Stimulated activated CD4-positive, alpha-beta T cell treated with anti-CD3 and anti-CD28 coated beads, Interleukin-4, amount 100 ng/mL, for 24 hours (primary cell): ENCODE measurements at regions not wholly inside any gene's neighbourhood (a gene's known extent, or its start where the extent isn't known, plus 50 kb on each side); places are given as distances from the start of the nearest gene placed in this dataset.
"Not testable (repeated sequence)": the region's sequence is repeated elsewhere in the genome, so short reads cannot be mapped to it uniquely, and the experiment has no call there.

Experiments used
- DNase-seq: peaks from one replicate; pipeline ENCODE4 v3.0.0-alpha.2; 2020

GRCh38 chr7:106713452-106713851, 52.5 kb upstream of the CCDC71L start:
- DNase-seq: not testable (repeated sequence)

DNA sequence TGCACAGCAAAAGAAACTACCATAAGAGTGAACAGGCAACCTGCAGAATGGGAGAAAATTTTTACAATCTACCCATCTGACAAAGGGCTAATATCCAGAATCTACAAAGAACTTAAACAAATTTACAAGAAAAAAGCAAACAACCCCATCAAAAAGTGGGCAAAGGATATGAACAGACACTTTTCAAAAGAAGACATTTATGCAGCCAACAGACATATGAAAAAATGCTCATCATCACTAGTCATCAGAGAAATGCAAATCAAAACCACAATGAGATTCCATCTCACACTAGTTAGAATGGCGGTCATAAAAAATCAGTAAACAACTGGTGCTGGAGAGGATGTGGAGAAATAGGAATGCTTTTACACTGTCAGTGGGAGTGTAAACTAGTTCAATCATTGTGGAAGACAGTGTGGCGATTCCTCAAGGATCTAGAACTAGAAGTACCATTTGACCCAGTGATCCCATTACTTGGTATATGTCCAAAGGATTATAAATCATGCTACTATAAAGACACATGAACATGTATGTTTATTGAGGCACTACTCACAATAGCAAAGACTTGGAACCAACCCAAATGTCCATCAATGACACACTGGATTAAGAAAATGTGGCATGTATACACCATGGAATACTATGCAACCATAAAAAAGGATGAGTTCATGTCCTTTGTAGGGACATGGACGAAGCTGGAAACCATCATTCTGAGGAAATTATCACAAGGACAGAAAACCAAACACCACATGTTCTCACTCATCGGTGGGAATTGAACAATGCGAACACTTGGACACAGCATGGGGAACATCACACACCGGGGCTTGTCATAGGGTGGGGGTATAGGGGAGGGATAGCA, 53.9 kb upstream of the CCDC71L start:
- not testable (repeated sequence) for DNase-seq

DNA sequence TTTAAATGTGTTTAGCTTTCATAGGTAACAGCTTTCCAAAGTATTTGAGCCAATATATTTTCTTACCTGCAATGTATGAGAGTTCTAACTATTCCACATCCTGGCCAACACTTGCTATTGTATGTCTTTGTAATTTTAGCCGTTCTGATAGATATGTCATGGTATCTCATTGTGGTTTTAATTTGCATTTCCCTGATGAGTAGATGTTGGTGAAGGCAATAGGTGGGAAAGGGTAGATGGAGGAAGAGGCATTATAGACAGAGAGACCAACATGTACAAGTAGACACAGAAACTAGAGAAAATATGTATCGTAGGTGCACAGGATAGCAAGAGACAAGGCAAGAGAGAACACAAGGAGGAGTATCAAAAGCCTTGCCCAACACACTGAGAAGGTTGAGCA, 54.8 kb upstream of the CCDC71L start:
- DNase-seq: no peak

- DNase-seq: no peak
These were observed 56.4 kb upstream of the CCDC71L start for GRCh38 chr7:106717254-106717954.

DNA sequence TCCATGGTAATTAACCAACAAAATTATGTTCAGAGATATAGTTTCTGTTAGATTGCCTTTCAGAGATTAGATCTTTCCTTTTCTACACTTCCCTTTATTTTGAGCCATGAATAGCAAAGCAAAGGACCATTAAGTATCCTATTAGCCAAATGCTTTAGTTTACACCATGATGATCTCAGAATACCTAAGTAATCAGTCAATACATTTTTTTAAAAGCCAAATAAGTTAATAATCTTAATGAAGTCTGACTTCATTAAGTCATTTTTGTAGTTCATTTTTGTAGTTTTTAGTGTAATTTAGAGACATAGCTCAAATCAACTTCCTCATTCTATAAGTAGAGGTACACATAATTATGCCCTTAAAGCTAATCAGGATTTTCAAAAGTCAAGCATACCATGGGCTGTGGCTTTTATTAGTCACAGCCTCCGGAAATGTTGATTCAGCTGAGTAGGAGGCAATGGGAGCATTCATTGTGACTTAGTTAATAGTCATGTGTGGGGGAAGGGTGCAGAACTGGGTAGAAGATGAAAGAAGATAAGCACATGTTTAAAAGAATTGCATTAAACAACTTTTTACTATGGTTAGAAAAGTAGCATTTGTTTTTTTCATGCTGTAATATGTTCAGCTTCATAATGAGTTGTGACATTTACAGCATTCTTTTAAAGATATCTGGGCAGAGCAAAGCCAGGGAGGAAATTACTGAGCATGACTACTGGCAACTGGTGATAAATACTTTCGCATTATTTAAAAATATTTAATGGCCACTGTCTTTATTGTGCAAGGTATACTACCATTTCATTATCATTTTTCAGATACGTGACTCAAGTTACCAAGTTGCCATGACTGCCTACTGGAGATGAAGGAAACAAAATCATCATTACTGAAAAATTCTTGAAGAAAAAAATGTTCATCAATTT, 57.3 kb upstream of the CCDC71L start:
- DNase-seq: peak; percentile 92

DNA sequence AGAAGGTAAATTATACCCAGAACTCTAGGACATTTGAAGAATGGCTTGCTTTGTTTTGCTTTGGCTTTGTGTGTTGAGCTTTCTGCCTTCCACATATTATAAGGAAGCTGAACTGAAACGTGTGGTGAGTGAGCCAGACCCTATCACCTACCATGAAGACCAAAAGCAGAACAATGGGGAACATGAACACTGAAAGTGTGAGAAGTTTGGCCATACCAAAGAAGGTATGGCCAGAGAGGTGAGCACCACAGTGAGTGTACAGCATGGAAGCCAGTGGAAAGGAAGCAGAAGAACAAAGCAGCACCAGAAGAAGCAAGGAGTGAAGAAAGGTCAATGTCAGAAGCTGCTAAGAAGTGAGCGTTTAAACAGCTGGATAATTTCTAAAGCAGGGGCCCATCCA, 59.7 kb upstream of the CCDC71L start:
- no peak for DNase-seq

- DNase-seq: no peak
These were observed 61.1 kb upstream of the CCDC71L start for GRCh38 chr7:106721816-106722785.

DNA sequence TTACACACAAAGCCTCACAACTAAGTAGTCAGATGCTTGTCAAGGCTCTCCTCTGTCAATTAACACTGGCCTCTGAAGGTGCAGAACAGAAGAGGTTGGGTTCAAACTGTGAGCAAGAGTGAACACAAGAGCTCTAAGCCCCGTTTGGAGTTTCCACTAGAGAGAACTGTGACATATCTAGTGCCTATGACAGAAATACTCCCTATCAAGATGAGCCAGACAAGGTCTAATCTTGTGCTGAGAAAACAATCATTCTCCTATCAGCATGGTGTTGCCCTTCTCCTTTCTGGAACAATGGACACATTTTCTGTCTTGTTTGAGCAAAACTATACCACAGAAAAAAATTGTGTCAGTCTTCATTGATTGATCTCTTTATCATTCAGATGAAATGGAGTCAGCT, 62.4 kb upstream of the CCDC71L start:
- DNase-seq: no peak

DNA sequence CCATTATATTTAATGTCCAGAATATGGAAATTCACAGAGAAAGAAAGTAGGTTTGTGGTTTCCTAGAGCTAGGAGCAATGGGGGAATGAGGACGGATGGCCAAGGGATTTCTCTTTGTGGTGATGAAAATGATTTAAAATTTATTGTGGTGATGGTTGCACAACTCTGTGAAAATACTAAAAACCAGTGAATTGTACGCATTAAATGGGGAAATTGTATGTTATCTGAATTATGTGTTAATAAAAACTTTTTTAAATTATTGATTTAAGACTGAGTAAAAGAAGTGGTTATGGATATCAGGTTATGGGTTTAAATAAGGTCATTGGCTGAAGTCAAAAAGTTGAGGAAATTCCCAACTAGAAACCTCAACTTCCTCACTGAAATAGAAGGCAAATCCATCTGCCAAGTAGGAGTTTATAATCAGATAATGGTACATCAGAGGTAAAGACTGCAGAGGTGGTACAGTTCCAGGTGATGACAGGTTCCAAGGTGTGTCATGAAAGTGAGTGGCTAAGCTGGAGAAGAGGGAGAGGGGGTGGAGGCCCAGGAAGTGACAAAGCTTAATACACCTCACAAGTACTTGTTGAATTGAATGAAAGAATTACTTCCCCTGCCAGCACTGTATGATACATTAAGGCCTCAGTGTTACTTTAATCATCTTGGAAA, 68.9 kb upstream of the CCDC71L start:
- no peak for DNase-seq

GRCh38 chr7:106731187-106731586, 70.2 kb upstream of the CCDC71L start:
- no peak for DNase-seq

DNA sequence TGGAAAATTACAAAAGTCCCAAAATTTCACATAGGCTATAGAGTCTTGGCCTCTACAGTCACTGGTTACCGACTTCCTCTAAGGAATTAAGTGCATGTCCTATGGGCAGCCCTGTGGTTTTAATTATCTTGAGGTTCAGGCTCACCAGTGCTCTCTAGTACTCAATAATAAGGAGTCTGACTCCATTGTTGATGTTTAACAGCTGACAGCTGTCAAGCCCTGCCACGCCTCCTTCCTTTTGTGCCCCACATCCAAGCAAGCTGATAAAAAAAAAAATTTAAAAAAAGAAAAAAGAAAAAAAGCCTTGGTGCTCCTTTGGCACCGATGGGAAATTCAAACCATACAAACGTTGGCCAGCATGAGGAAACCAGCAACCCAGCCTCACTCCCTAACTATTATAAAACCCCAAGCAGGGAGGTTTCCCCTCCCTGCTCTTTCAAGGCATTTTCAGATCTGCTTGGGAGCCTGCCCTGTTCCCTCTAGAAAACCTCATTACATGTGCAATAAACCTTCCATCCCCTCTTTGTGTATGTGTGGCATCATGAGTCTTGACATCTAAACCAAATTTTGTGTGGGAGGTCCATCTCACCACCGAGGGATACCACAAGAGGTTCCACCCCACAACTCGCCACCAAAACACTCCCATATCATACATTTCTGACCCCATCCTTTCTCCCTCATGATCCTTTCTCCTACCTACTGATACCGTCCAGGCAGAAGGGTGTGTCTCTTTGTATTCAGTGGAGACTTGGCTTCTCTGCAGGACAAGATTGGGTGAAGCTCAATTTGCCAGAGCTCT, 70.9 kb upstream of the CCDC71L start:
- DNase-seq: no peak

DNA sequence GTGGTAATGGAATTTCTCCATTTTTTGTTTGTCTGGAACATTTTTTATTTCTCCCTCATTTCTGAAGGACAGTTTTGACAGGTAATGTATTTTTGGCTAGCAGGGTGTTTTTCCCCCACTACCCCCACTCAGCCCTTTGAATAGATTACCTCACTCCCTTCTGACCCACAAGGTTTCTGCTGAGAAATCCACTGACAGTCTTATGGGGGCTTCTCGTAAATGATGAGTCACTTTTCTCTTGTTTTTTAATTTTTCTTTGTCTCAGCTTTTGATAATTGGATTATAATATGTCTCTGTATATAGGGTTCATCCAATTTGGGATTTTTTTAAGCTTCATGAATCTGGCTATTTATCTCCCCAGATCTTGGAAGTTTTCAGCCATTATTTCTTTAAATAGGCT, 74.7 kb upstream of the CCDC71L start:
- DNase-seq: no peak

- DNase-seq: no peak
These were observed 75.2 kb upstream of the CCDC71L start for GRCh38 chr7:106736123-106736507.

DNA sequence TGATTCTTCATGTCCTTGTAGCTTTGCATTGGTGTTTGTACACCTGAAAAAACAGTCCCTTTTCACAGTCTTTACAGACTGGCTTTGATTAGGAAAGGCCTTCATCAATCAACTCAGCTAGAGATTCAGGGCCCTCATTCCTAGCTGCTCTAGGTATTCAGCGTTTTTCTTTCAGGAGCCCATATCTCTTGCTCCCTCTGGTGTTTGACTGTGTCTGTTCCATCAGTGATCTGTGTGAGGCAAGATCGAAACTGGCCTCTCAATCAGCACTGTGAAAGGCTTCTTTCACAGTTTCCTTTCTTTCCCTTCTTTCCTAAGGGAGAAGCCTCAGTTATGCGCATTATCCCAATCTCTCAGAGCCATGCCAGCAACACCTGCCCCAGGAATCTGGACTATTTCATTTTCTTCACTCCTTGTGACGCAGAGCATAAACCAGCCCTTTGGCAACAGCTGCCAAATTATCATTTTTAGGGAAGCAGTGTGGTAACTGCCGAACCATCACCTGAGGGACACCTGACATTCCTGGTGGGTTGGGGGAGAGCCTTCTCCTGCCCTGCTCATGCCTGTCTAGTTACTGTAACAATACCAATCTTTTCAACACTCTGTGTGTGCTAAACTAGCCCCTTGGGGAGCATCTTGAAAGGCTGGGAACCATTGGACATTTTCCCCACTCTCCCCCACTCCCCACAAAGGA, 75.7 kb upstream of the CCDC71L start:
- DNase-seq: peak; percentile 66

DNA sequence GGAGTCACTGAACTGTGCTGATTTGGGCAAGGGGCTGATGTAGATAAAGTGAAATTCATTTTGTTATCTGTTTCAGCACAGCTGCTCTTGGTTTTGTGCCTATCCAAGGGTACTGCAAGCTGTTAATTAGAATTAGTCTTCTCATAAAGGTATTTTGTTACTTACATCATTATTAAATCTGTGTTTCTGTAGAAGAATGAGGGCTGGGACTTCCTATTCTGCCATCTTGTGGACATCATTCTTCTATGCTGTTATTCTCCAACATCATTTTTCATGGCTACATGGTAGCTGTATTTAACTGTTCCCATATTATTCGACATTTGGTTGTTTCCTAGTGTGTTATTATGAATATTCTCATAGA, 76.2 kb upstream of the CCDC71L start:
- DNase-seq: no peak

DNA sequence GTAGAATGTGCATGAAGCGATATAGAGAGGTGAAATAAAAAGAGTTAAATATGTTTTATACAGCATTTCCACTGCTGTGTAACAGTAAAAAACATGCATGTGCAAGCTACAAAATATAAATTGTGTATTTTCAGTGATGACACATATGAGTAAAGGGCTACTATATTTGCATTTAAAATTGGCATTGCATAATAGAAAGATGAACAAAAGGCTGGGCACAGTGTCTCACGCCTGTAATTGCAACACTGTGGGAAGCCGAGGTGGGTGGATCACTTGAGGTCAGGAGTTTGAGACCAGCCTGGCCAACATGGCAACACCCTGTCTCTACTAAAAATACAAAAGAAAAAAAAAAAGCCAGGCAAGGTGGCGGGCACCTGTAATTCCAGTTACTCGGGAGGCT, 79.8 kb upstream of the CCDC71L start:
- no peak for DNase-seq

DNA sequence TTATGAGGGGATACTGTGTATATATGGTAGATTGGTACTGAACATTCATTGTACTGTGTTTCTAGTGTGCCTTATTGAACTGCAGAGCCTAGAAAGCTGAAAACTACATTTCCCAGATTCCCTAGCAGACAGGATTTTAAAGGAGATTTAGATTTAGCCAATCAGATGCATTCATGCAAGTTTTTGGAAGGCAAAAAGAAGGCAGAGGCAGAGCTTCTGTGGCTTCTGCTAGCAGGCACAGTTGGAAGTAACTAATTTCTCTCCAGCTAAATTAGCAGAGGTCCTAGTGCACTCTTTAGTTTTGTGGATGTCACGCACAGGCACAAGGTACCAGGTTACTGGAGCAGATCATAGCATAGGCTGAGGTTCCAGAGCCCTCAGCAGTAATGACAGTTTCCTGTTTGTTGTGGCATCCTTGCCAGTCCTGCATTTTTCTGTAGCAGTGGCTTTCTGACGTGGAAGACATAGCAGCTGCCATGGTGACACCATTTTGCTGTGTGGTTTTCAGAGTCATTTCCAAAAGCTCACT, 83.7 kb upstream of the CCDC71L start:
- DNase-seq: no peak

- not testable (repeated sequence) for DNase-seq
These were observed 86.3 kb upstream of the CCDC71L start for GRCh38 chr7:106747301-106747700.

DNA sequence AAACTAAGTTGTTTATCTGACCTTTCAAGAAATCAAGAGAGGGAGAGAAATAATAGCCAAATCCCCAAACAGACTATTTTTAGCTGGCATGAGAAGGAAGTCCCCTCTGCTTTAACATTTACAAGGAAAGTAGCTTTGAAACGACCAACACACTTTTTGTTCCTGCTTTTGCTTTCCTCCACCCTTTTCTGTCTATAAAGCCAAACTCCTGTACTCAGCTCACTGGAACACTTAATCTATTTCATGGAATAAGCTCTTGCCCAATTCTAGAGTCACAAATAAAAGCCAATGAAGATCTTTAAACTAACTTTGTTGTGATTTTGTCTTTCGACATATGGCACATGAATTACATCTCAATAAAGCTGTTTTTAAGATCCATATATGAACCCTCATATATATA, 86.8 kb upstream of the CCDC71L start:
- no peak for DNase-seq

DNA sequence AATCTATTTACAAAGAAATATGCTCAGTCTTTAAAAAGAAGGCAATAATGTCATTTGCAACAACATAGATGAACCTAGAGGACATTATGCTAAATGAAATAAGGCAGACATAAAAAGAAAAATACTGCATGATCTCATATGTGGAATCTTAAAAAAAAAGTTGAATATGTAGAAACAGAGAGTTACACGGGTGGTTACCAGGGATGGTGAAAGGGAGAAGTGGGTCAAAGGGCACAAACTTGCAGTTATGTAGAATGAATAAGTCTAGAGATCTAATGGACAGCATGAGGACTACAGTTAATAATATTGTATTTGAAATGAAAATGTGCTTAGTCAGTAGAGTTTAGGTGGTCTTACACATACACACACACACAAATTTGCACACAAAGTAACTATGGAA, 88.2 kb upstream of the CCDC71L start:
- no peak for DNase-seq
